ENCODE measurements at regions not wholly inside any gene's neighbourhood (a gene's known extent, or its start where the extent isn't known, plus 50 kb on each side); places are given as distances from the start of the nearest gene placed in this dataset.

DNA sequence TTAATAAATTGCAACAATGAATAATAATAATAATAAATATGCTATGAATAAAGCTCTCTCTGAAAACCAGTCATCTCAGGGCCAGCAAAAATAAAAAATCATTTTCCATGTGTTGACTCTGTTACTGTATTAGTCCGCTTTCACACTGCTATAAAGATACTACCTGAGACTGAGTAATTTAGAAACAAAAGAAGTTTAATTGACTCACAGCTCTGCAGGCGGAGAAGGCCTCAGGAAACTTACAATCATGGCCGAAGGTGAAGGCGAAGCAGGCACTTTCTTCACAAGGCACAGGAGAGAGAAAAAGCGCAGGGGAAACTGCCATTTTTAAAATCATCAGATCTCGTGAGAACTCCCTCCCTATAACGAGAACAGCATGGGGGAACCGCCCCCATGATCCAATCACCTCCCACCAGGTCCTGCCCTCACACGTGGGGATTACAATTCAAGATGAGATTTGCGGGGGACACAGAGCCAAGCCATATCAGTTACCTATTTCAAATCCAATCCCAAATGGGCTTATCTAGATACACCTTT lies 224.1 kb downstream of the IGSF11 start:
- no peak for DNase-seq (ENCODE audit: low read depth in 1 of 2, low spot score in 2 of 2)
- H3K4ac ChIP-seq (replicated peaks; ENCODE audit: insufficient read length, low read depth, low read length): no peak overlapping the region
- no peak overlapping the region for H2BK15ac ChIP-seq (ENCODE audit: low read length)
- H3K27me3 ChIP-seq (replicated peaks in 1 of 4; ENCODE audit: control insufficient read depth in 3 of 4, extremely low read depth in 1 of 4, insufficient read depth in 3 of 4, low read length in 3 of 4): no peaks in the 10 kb centered on the region
- H2AFZ ChIP-seq (ENCODE audit: low read length): peak overlapping the region; percentile 92
- H3K79me2 ChIP-seq (ENCODE audit: control insufficient read depth in 1 of 2, insufficient read depth in 2 of 2, low read length in 2 of 2): no peaks in the 10 kb centered on the region
- CTCF ChIA-PET (ENCODE audit: partially characterized antibody): interaction anchor here (0.7 to 1.0 kb wide), 3 partner anchors 72 to 1285 kb away, joined by 3 to 4 read pairs (median 3); no protein-coding TSS in a partner anchor
- H3K23me2 ChIP-seq (ENCODE audit: low read depth, low read length): no peaks in the 10 kb centered on the region
- no peak overlapping the region for H3K4me2 ChIP-seq (ENCODE audit: insufficient read depth in 1 of 2, low read depth in 2 of 2, low read length in 2 of 2)
- H4K8ac ChIP-seq (ENCODE audit: extremely low read depth, insufficient read depth, low read length): 0 out of 2 replicates have a peak overlapping the region, but pooled peaks have one; percentile 9
- 84% methylated on average over 10 of the region's 10 CpGs; no CpG with 5 or more reads in 1 of the 2 experiments for WGBS, 2 experiments (ENCODE audit: extremely low coverage in 1 of 2, insufficient coverage in 1 of 2, insufficient read length in 1 of 2, insufficient replicate concordance in 2 of 2, low coverage in 1 of 2, low lambda C conversion rate in 2 of 2, missing lambda C conversion rate in 1 of 2)
- H3K14ac ChIP-seq (ENCODE audit: insufficient read length): no peak overlapping the region
- H3K9me3 ChIP-seq (ENCODE audit: insufficient read depth in 2 of 2, low read depth in 1 of 2, low read length in 1 of 2): no peaks in the 10 kb centered on the region
- H3K18ac ChIP-seq (ENCODE audit: extremely low read depth, low read length): no peak overlapping the region
- no peak overlapping the region for H2BK120ac ChIP-seq (replicated peaks; ENCODE audit: low read depth, low read length)
- no peak overlapping the region for H4K91ac ChIP-seq (replicated peaks; ENCODE audit: insufficient read length, low read length)
- no peak overlapping the region for H4K5ac ChIP-seq (ENCODE audit: insufficient read length, low read depth, low read length)
- FAIRE-seq: no peak
- no peak overlapping the region for H3K27ac ChIP-seq (ENCODE audit: low read depth, low read length)
- H2BK12ac ChIP-seq (ENCODE audit: low read depth, low read length): no peak overlapping the region
- no peaks in the 10 kb centered on the region for H3K36me3 ChIP-seq (ENCODE audit: control insufficient read depth in 2 of 4, insufficient read depth in 4 of 4, low read length in 3 of 4)
- no peaks in the 10 kb centered on the region for H3K79me1 ChIP-seq (ENCODE audit: low read depth, low read length)
- no peak overlapping the region for H3K56ac ChIP-seq (replicated peaks; ENCODE audit: insufficient read length, low read depth, low read length)
- no peak overlapping the region for H2BK5ac ChIP-seq (ENCODE audit: low read depth, low read length)
- H3K4me1 ChIP-seq (replicated peaks in 1 of 4; ENCODE audit: control insufficient read depth in 3 of 4, insufficient read depth in 4 of 4, low read length in 3 of 4): no peaks in the 10 kb centered on the region
- H3K4me3 ChIP-seq (ENCODE audit: extremely low read depth in 1 of 4, insufficient read depth in 2 of 4, low read depth in 3 of 4, low read length in 4 of 4): no peak overlapping the region
- no peak overlapping the region for H3K9ac ChIP-seq (replicated peaks in 1 of 4; ENCODE audit: extremely low read depth in 1 of 4, low read depth in 3 of 4, low read length in 3 of 4)
- no peak overlapping the region for H3K23ac ChIP-seq (ENCODE audit: insufficient read length)
- 0 out of 2 replicates have a peak, but pooled peaks have one; percentile 40 for TF ChIP-seq YY1 (IDR thresholded peaks at IDR 0.05; ENCODE audit: low read depth, low read length)
- no peak for TF ChIP-seq CTBP2 (IDR thresholded peaks at IDR 0.05; ENCODE audit: borderline replicate concordance, insufficient read depth, insufficient read length, low read length)
- H2BK20ac ChIP-seq (ENCODE audit: low read length): no peak overlapping the region
- no peak overlapping the region for H2AK5ac ChIP-seq (ENCODE audit: low read depth, low read length)
- POLR2A ChIA-PET (ENCODE audit: partially characterized antibody): no interaction called here
- no peaks in the 10 kb centered on the region for H4K20me1 ChIP-seq (replicated peaks in 1 of 2; ENCODE audit: control insufficient read depth in 1 of 2, insufficient read depth in 2 of 2, low read length in 2 of 2)
